HAP-1 (cell line): ENCODE measurements at regions not wholly inside any gene's neighbourhood (a gene's known extent, or its start where the extent isn't known, plus 50 kb on each side); places are given as distances from the start of the nearest gene placed in this dataset.

ENCODE experiments used
- DNase-seq, 2 experiments: peaks; one replicate each; pipeline ENCODE4 v3.0.0-alpha.2; 2016 to 2020; ENCODE audit warnings: low spot score in 2 of 2
- H3K27me3 ChIP-seq: fragments of 250-450 bp; sonication (Bioruptor Pico); 2 replicates; pipeline ENCODE4 v1.5.1; 2020; ENCODE audit warnings: low read depth, mild to moderate bottlenecking, moderate library complexity
- H3K36me3 ChIP-seq: fragments of 250-450 bp; sonication (Bioruptor Pico); replicated peaks from 2 replicates; pipeline ENCODE4 v1.5.1; 2020; ENCODE audit warnings: mild to moderate bottlenecking
- H3K4me1 ChIP-seq: fragments of 250-450 bp; sonication (Bioruptor Pico); 2 replicates; pipeline ENCODE4 v1.5.1; 2020; ENCODE audit warnings: mild to moderate bottlenecking
- H3K4me3 ChIP-seq: fragments of 250-450 bp; sonication (Bioruptor Pico); 2 replicates; pipeline ENCODE4 v1.5.1; 2020; ENCODE audit warnings: mild to moderate bottlenecking, moderate library complexity
- H3K9me3 ChIP-seq: fragments of 250-450 bp; sonication (Bioruptor Pico); 2 replicates; pipeline ENCODE4 v1.5.1; 2020; ENCODE audit warnings: mild to moderate bottlenecking, moderate library complexity
- in situ Hi-C: fragments of 300-500 bp; cut with MboI; formaldehyde crosslinking; loops from 3 replicates; pipeline ENCODE4 v1.14.3; 2020; ENCODE audit warnings: low sequenced_read_pairs, inconsistent platforms, mixed read lengths

GRCh38 chr9:103992938-103993579 is 101.0 kb upstream of the SMC2 start:
- in situ Hi-C loops, result no loop called here
- H3K4me3 ChIP-seq, result no peak overlapping the region
- H3K9me3 ChIP-seq, result no peaks in the 10 kb centered on the region
- H3K27me3 ChIP-seq, result no peaks in the 10 kb centered on the region
- DNase-seq, result no peak
- H3K4me1 ChIP-seq, result peaks cover 6% of the 10 kb centered on the region; the same call in 1 of the 2 replicates
- H3K36me3 ChIP-seq, result no peaks in the 10 kb centered on the region

- H3K4me1 ChIP-seq, result no peaks in the 10 kb centered on the region
- DNase-seq, result no peak
- in situ Hi-C loops, result no loop called here
These were observed 96.2 kb upstream of the SMC2 start for GRCh38 chr9:103997856-103998370.

DNA sequence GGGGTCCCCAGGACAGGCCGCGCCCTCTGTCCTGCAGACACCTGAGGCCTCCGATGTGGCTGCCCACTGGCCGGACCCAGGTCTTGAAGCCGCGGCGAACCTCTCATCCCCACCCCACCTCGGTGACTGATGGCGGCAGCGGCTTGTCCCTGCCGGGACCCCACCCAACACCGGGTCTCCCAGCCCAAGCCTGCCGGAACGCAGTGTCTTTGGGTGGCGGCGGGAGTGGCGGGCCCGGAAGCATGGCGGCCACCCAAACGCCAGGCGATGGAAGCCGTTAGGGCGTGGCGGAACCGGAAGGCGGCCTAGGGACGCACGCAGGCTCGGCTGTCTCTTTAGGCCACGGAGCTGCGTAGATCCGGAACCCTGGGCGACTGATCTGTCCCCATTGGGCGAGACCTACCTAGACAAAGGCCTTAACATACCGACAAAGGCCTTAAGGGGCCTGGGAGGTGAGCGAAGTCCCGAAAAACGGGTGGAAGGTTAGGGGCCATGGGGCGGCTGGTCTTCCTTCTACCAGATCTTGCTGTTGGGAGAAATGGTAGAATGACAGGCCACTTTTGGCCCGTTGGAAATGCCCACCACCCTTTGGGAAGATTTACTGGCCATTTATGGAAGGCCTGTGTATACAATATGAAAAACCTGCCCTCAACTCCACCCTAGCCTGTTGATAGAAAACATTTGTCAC is 94.6 kb upstream of the SMC2 start:
- no peak for DNase-seq
- no peaks in the 10 kb centered on the region for H3K36me3 ChIP-seq
- no peak overlapping the region for H3K4me3 ChIP-seq
- H3K9me3 ChIP-seq, result no peaks in the 10 kb centered on the region
- no peaks in the 10 kb centered on the region for H3K27me3 ChIP-seq
- in situ Hi-C loops, result no loop called here
- H3K4me1 ChIP-seq, result no peaks in the 10 kb centered on the region

More at GRCh38 chr9:103997856-103998370, 96.2 kb upstream of the SMC2 start:
- H3K27me3 ChIP-seq, result no peaks in the 10 kb centered on the region
- no peaks in the 10 kb centered on the region for H3K9me3 ChIP-seq
- H3K36me3 ChIP-seq, result no peaks in the 10 kb centered on the region
- H3K4me3 ChIP-seq, result no peak overlapping the region

DNA sequence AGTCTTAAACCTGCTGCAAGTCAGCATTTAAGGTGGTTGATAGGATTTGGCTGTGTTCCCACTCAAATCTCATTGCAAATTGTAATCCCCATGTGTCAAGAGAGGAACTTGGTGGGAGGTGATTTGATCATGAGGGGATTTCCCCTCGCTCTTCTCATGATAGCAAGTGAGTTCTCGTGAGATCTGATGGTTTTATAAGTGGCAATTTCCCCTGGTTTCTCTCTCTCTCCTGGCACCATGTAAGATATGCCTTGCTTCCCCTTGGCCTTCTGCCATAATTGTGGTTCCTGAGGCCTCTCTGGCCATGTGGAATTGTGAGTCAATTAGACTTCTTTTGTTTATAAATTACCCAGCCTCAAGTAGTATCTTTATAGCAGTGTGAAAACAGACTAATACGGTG is 84.3 kb upstream of the SMC2 start:
- H3K27me3 ChIP-seq, result no peaks in the 10 kb centered on the region
- no peaks in the 10 kb centered on the region for H3K36me3 ChIP-seq
- no peaks in the 10 kb centered on the region for H3K4me1 ChIP-seq
- no peak overlapping the region for H3K4me3 ChIP-seq
- DNase-seq, result no peak
- H3K9me3 ChIP-seq, result no peaks in the 10 kb centered on the region; the same call in 1 of the 2 replicates
- in situ Hi-C loops, result no loop called here

DNA sequence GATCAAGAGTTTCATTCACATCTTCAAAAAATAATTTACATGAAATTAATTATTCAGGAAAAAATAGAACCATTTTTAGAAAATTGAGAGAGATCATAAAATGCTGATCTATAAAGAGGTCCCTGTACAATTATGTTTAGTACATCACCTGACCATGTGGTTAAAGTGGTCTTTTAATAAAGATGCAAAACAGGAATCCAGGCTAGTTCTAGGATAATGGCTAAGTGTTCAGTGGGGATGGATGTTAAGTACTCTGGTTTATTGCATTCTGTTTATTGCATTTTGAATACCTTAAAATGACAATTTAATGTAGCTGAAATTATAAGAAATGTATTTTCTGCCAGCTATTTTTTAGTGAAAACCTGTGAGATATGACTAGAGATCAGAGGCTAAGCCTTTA is 72.0 kb upstream of the SMC2 start:
- DNase-seq, result no peak
- no peaks in the 10 kb centered on the region for H3K4me1 ChIP-seq
- no peak overlapping the region for H3K4me3 ChIP-seq
- no peaks in the 10 kb centered on the region for H3K36me3 ChIP-seq
- no peaks in the 10 kb centered on the region for H3K27me3 ChIP-seq
- in situ Hi-C loops, result no loop called here
- no peaks in the 10 kb centered on the region for H3K9me3 ChIP-seq

- no peaks in the 10 kb centered on the region for H3K4me1 ChIP-seq
- no peak for DNase-seq
- H3K4me3 ChIP-seq, result no peak overlapping the region
- no peaks in the 10 kb centered on the region for H3K36me3 ChIP-seq
- H3K9me3 ChIP-seq, result no peaks in the 10 kb centered on the region
- in situ Hi-C loops, result no loop called here
- no peaks in the 10 kb centered on the region for H3K27me3 ChIP-seq
These were observed 69.0 kb upstream of the SMC2 start for GRCh38 chr9:104025104-104025503.

- Histone ChIP-seq H3K9me3 (no peaks in the 10 kb centered on the region), H3K27me3 (no peaks in the 10 kb centered on the region), H3K36me3 (no peaks in the 10 kb centered on the region), H3K4me3 (no peak overlapping the region), H3K4me1 (no peaks in the 10 kb centered on the region)
- DNase-seq, result no peak
- in situ Hi-C loops, result no loop called here
These were observed 68.2 kb upstream of the SMC2 start for GRCh38 chr9:104025945-104026344.

DNA sequence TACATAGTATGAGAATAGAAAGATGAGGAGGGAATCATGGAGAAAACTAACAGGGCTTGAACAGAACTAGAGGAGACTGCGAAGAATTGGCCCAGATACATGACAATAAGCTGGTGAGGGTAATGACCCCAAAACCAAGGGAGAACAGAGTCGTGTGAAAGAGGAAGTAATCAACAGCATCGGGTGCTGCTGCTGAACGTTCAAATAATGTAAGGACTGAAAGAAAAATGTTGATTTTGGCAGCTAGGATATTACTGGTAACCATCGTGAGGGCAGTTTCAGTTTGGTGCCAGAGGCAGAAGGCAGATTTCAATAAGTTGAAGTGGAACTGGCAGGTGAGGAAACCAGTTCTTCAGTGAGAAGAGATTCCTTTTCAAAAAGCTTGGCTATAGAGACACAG is 66.8 kb upstream of the SMC2 start:
- Histone ChIP-seq H3K36me3 (no peaks in the 10 kb centered on the region), H3K27me3 (no peaks in the 10 kb centered on the region), H3K4me3 (no peak overlapping the region), H3K9me3 (no peaks in the 10 kb centered on the region), H3K4me1 (no peaks in the 10 kb centered on the region)
- in situ Hi-C loops, result no loop called here
- no peak for DNase-seq

- DNase-seq, result no peak
- no peaks in the 10 kb centered on the region for H3K27me3 ChIP-seq
- no peak overlapping the region for H3K4me3 ChIP-seq
- H3K36me3 ChIP-seq, result no peaks in the 10 kb centered on the region
- H3K4me1 ChIP-seq, result no peaks in the 10 kb centered on the region
- H3K9me3 ChIP-seq, result no peaks in the 10 kb centered on the region
- in situ Hi-C loops, result no loop called here
These were observed 65.3 kb upstream of the SMC2 start for GRCh38 chr9:104028827-104029226.
